Adrenal gland (tissue), 9 donors: ENCODE measurements at regions not wholly inside any gene's neighbourhood (a gene's known extent, or its start where the extent isn't known, plus 50 kb on each side); places are given as distances from the start of the nearest gene placed in this dataset.

Source experiments
- DNase-seq, 7 donors: peaks; one replicate each; pipeline ENCODE4 v3.0.0-alpha.2; 2019 to 2020
- H3K27ac ChIP-seq, 5 donors: fragments of 200-600 bp; sonication (generic) in 4 of 5; 1 replicate in 3 of 5; 2 replicates in 2 of 5; pipeline versions ENCODE4 v1.5.1 to v1.8.0; 2016 to 2020; ENCODE audit warnings: mild to moderate bottlenecking in 1 of 5
- H3K27me3 ChIP-seq: fragments of 200-600 bp; 2 replicates; pipeline ENCODE4 v1.8.0; 2021
- H3K36me3 ChIP-seq, 2 donors: fragments of 200-600 bp; replicated peaks in 1 of 2; 1 replicate in 1 of 2; 2 replicates in 1 of 2; pipeline versions ENCODE4 v1.5.1 to v1.8.0; 2018 to 2022
- H3K4me1 ChIP-seq, 2 donors: fragments of 200-600 bp; replicated peaks in 1 of 2; 1 replicate in 1 of 2; 2 replicates in 1 of 2; pipeline versions ENCODE4 v1.5.1 to v1.8.0; 2018 to 2021
- H3K4me3 ChIP-seq, 4 donors: fragments of 200-600 bp; sonication (generic) in 3 of 4; one replicate each; pipeline ENCODE4 v1.5.1; 2016 to 2018
- H3K9me3 ChIP-seq, 3 donors: fragments of 200-600 bp; sonication (generic) in 1 of 3; replicated peaks in 1 of 3; 1 replicate in 2 of 3; 2 replicates in 1 of 3; pipeline versions ENCODE4 v1.5.1 to v1.8.0; 2016 to 2021
- CTCF ChIP-seq, 6 experiments: fragments of 450-650 bp in 4 of 6; fragments of 200-600 bp in 2 of 6; sonication (generic) in 1 of 6; IDR thresholded peaks; 1 replicate in 5 of 6; 2 replicates in 1 of 6; pipeline versions ENCODE4 v1.5.1 to v1.8.0; 2016 to 2021; ENCODE audit warnings: antibody characterized with exemption in 6 of 6, mild to moderate bottlenecking in 2 of 6, moderate library complexity in 1 of 6
- POLR2A ChIP-seq, 2 donors: fragments of 450-650 bp; IDR thresholded peaks; one replicate each; pipeline ENCODE4 v1.6.1; 2017; ENCODE audit warnings: antibody characterized with exemption in 2 of 2, mild to moderate bottlenecking in 2 of 2, moderate library complexity in 1 of 2
- WGBS, 4 donors: extraction: QIAGEN DNeasy Blood & Tissue Kit in 2 of 4; methylation state at CpG; one replicate each; pipeline versions ENCODE4 v1.1.5 to v1.1.7; 2013 to 2017; 5-methylcytosine and 5-hydroxymethylcytosine counted together
- intact Hi-C, 2 donors: fragments of 100-400 bp; cut with DNase I; formaldehyde crosslinking; loops; one replicate each; pipeline versions ENCODE4 v1.14.1 to v1.15.0; 2022 to 2023
- donor health status: healthy with polysubstance abuse.
- donor health status: Bipolar disorder and iron deficiency.
- donor health status: DM: yes; HTN: yes; CAD: no.
- donor health status: DM: no; HTN: no; CAD: no.
- donor health status: DM: no; HTN: no; CAD: no.

GRCh38 chr20:5374171-5374570 lies 57.4 kb upstream of the PROKR2 start:
- no peak for DNase-seq
- Histone ChIP-seq H3K4me1 (no peaks in the 10 kb centered on the region), H3K9me3 (no peaks in the 10 kb centered on the region), H3K36me3 (no peaks in the 10 kb centered on the region), H3K4me3 (no peak overlapping the region), H3K27ac (no peak overlapping the region), H3K27me3 (no peaks in the 10 kb centered on the region)
- TF ChIP-seq CTCF (IDR thresholded peaks at IDR 0.05) (no peak), POLR2A (IDR thresholded peaks at IDR 0.05) (no peak)
- intact Hi-C loops, result no loop called here
- 62 to 69% (median 66%) methylated on average over 5 of the region's 5 CpGs for WGBS, 4 donors

- no peaks in the 10 kb centered on the region for H3K27me3 ChIP-seq
- TF ChIP-seq CTCF (IDR thresholded peaks at IDR 0.05), result no peak
- no peak for TF ChIP-seq POLR2A (IDR thresholded peaks at IDR 0.05)
- H3K9me3 ChIP-seq, result no peaks in the 10 kb centered on the region
- no peak for DNase-seq
- 60 to 79% (median 72%) methylated on average over 3 to 5 of the region's 5 CpGs for WGBS, 4 donors
- no peak overlapping the region for H3K27ac ChIP-seq
- H3K4me1 ChIP-seq, result no peaks in the 10 kb centered on the region
- no peaks in the 10 kb centered on the region for H3K36me3 ChIP-seq
- intact Hi-C loops, result no loop called here
- H3K4me3 ChIP-seq, result no peak overlapping the region
Observed at GRCh38 chr20:5372371-5372770, 55.6 kb upstream of the PROKR2 start.

- Histone ChIP-seq H3K9me3 (no peaks in the 10 kb centered on the region), H3K36me3 (no peaks in the 10 kb centered on the region), H3K4me3 (no peak overlapping the region), H3K4me1 (no peaks in the 10 kb centered on the region), H3K27me3 (no peaks in the 10 kb centered on the region), H3K27ac (no peak overlapping the region)
- 19 to 29% (median 24%) methylated on average over 2 of the region's 2 CpGs for WGBS, 4 donors
- TF ChIP-seq CTCF (IDR thresholded peaks at IDR 0.05), result no peak
- TF ChIP-seq POLR2A (IDR thresholded peaks at IDR 0.05), result no peak
- no peak for DNase-seq
- intact Hi-C loops, result no loop called here
Observed at GRCh38 chr20:5369629-5370028, 52.9 kb upstream of the PROKR2 start.
